Transverse colon (tissue), 4 donors: ENCODE measurements at regions not wholly inside any gene's neighbourhood (a gene's known extent, or its start where the extent isn't known, plus 50 kb on each side); places are given as distances from the start of the nearest gene placed in this dataset.
"Not testable (repeated sequence)": the region's sequence is repeated elsewhere in the genome, so short reads cannot be mapped to it uniquely, and the experiment has no call there.

Experiments
- EP300 ChIP-seq: sonication (generic); formaldehyde crosslinking; IDR thresholded peaks from one replicate; pipeline ENCODE4 v1.6.1; 2017; ENCODE audit warnings: antibody characterized with exemption, low read depth
- POLR2A ChIP-seq: fragments of 450-650 bp; IDR thresholded peaks from one replicate; pipeline ENCODE4 v1.6.1; 2016; ENCODE audit warnings: antibody characterized with exemption, mild to moderate bottlenecking, moderate library complexity
- POLR2AphosphoS5 ChIP-seq, 3 donors: sonication (generic); formaldehyde crosslinking; IDR thresholded peaks; one replicate each; pipeline ENCODE4 v1.6.1; 2016; ENCODE audit warnings: antibody characterized with exemption in 3 of 3
- TF ChIP-seq, protein P1 (sequence below), 5 experiments: fragments of 200-600 bp in 3 of 5; fragments of 450-650 bp in 2 of 5; sonication (generic) in 3 of 5; IDR thresholded peaks; 1 replicate in 2 of 5; 2 replicates in 3 of 5; pipeline ENCODE4 v1.5.1; 2016 to 2017; ENCODE audit warnings: antibody characterized with exemption in 5 of 5, inconsistent platforms in 3 of 5, mild to moderate bottlenecking in 2 of 5, moderate library complexity in 1 of 5

- TF ChIP-seq, protein P1, sequence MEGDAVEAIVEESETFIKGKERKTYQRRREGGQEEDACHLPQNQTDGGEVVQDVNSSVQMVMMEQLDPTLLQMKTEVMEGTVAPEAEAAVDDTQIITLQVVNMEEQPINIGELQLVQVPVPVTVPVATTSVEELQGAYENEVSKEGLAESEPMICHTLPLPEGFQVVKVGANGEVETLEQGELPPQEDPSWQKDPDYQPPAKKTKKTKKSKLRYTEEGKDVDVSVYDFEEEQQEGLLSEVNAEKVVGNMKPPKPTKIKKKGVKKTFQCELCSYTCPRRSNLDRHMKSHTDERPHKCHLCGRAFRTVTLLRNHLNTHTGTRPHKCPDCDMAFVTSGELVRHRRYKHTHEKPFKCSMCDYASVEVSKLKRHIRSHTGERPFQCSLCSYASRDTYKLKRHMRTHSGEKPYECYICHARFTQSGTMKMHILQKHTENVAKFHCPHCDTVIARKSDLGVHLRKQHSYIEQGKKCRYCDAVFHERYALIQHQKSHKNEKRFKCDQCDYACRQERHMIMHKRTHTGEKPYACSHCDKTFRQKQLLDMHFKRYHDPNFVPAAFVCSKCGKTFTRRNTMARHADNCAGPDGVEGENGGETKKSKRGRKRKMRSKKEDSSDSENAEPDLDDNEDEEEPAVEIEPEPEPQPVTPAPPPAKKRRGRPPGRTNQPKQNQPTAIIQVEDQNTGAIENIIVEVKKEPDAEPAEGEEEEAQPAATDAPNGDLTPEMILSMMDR (IDR thresholded peaks at IDR 0.05), result not testable (repeated sequence)
- TF ChIP-seq POLR2AphosphoS5 (IDR thresholded peaks at IDR 0.05); POLR2A; EP300: not testable (repeated sequence)
Observed at GRCh38 chr1:109835645-109836044, 71.9 kb upstream of the EPS8L3 start.
